ENCODE measurements at regions not wholly inside any gene's neighbourhood (a gene's known extent, or its start where the extent isn't known, plus 50 kb on each side); places are given as distances from the start of the nearest gene placed in this dataset.

DNA sequence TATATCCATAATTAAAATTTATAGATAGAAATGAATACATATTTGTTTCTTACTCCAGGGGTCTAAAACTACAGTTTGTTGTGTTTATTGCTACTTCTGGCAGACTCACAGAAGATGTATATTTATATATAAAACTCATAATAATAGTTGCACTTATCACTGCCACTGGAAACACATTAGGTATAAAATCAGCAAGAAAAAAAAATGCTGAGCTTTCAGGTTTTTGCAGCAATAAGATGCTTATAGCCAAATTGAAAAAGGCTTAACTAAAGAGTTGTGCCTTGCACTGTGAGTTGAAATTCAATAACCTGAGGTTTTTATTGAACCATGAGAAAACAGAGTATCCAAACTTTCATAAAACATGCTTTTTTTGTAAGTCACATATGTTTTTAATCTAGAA is 623.9 kb upstream of the CRIM1 start:
- TF ChIP-seq, protein P1, sequence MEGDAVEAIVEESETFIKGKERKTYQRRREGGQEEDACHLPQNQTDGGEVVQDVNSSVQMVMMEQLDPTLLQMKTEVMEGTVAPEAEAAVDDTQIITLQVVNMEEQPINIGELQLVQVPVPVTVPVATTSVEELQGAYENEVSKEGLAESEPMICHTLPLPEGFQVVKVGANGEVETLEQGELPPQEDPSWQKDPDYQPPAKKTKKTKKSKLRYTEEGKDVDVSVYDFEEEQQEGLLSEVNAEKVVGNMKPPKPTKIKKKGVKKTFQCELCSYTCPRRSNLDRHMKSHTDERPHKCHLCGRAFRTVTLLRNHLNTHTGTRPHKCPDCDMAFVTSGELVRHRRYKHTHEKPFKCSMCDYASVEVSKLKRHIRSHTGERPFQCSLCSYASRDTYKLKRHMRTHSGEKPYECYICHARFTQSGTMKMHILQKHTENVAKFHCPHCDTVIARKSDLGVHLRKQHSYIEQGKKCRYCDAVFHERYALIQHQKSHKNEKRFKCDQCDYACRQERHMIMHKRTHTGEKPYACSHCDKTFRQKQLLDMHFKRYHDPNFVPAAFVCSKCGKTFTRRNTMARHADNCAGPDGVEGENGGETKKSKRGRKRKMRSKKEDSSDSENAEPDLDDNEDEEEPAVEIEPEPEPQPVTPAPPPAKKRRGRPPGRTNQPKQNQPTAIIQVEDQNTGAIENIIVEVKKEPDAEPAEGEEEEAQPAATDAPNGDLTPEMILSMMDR (IDR thresholded peaks at IDR 0.05; ENCODE audit: insufficient read depth, low read length, poor library complexity, severe bottlenecking), result no peak
- H3K27me3 ChIP-seq (replicated peaks; ENCODE audit: control insufficient read depth, insufficient read depth, low read length), result no peaks in the 10 kb centered on the region
- no peaks in the 10 kb centered on the region for H3K36me3 ChIP-seq (ENCODE audit: control insufficient read depth, insufficient read depth, low read length)
- no peak overlapping the region for H3K4me3 ChIP-seq (replicated peaks; ENCODE audit: low read depth, low read length)
- DNase-seq (ENCODE audit: extremely low read depth, insufficient read length), result no peak

DNA sequence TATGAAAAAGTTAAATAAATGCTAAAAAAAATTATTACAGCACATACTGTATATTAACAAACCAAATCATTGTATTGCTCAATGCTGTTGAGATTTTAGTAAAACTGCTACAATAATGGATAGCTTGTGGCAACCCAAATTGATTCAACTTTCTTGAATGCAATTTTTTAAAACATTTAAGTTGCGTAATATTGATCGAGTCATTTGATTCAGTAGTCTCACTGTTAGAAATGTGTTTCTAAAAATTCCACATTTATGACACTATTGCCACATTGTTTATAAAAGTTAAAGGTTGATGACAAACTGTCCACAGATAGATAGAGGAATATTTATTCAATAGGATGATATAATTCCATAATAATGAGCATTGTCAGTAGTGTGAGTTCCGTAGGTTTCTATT is 640.7 kb upstream of the CRIM1 start:
- no peak for DNase-seq (ENCODE audit: extremely low read depth, insufficient read length)
- Histone ChIP-seq H3K4me3 (replicated peaks; ENCODE audit: low read depth, low read length) (no peak overlapping the region), H3K36me3 (ENCODE audit: control insufficient read depth, insufficient read depth, low read length) (no peaks in the 10 kb centered on the region), H3K27me3 (replicated peaks; ENCODE audit: control insufficient read depth, insufficient read depth, low read length) (no peaks in the 10 kb centered on the region)
- TF ChIP-seq, protein P1 (IDR thresholded peaks at IDR 0.05; ENCODE audit: insufficient read depth, low read length, poor library complexity, severe bottlenecking), result no peak

DNA sequence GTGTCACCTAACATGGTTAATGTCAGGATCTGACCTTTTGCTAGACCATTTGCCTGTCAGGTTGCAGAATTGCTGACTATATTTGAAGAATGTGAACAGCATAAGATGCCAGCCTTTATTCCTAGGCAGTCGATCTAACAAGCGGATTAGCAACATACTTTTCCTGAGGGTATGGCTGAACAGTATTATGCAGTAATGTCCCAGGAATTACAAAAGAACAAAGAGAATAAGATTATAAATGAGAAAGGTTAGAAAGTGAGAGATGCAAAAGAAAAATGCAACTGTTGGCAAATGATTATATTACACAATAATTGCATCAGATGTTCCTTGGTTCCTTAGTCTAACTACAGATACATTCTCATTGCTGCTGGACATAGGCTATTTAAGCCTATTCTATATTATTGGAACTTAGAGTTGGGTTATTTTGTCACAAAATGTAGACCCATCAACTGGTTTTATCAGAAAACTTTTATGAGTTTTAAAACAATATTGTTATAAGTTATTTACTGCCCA is 647.1 kb upstream of the CRIM1 start:
- DNase-seq (ENCODE audit: extremely low read depth, insufficient read length), result no peak
- TF ChIP-seq, protein P1 (IDR thresholded peaks at IDR 0.05; ENCODE audit: insufficient read depth, low read length, poor library complexity, severe bottlenecking), result no peak
- no peak overlapping the region for H3K4me3 ChIP-seq (replicated peaks; ENCODE audit: low read depth, low read length)
- H3K36me3 ChIP-seq (ENCODE audit: control insufficient read depth, insufficient read depth, low read length), result no peaks in the 10 kb centered on the region
- no peaks in the 10 kb centered on the region for H3K27me3 ChIP-seq (replicated peaks; ENCODE audit: control insufficient read depth, insufficient read depth, low read length)

- TF ChIP-seq, protein P1 (IDR thresholded peaks at IDR 0.05; ENCODE audit: insufficient read depth, low read length, poor library complexity, severe bottlenecking), result no peak
- no peak overlapping the region for H3K4me3 ChIP-seq (replicated peaks; ENCODE audit: low read depth, low read length)
- no peaks in the 10 kb centered on the region for H3K27me3 ChIP-seq (replicated peaks; ENCODE audit: control insufficient read depth, insufficient read depth, low read length)
- no peaks in the 10 kb centered on the region for H3K36me3 ChIP-seq (ENCODE audit: control insufficient read depth, insufficient read depth, low read length)
- no peak for DNase-seq (ENCODE audit: extremely low read depth, insufficient read length)
Measured at GRCh38 chr2:35688309-35688708, 667.3 kb upstream of the CRIM1 start.

- DNase-seq (ENCODE audit: extremely low read depth, insufficient read length), result no peak
Measured at GRCh38 chr2:35651688-35652323, 703.8 kb upstream of the CRIM1 start.

More at GRCh38 chr2:35651688-35652323, 703.8 kb upstream of the CRIM1 start:
- Histone ChIP-seq H3K27me3 (replicated peaks; ENCODE audit: control insufficient read depth, insufficient read depth, low read length) (no peaks in the 10 kb centered on the region), H3K4me3 (replicated peaks; ENCODE audit: low read depth, low read length) (no peak overlapping the region), H3K36me3 (ENCODE audit: control insufficient read depth, insufficient read depth, low read length) (no peaks in the 10 kb centered on the region)
- TF ChIP-seq, protein P1 (IDR thresholded peaks at IDR 0.05; ENCODE audit: insufficient read depth, low read length, poor library complexity, severe bottlenecking), result no peak

All from GM06990 (cell line).